ENCODE measurements at regions not wholly inside any gene's neighbourhood (a gene's known extent, or its start where the extent isn't known, plus 50 kb on each side); places are given as distances from the start of the nearest gene placed in this dataset.

DNA sequence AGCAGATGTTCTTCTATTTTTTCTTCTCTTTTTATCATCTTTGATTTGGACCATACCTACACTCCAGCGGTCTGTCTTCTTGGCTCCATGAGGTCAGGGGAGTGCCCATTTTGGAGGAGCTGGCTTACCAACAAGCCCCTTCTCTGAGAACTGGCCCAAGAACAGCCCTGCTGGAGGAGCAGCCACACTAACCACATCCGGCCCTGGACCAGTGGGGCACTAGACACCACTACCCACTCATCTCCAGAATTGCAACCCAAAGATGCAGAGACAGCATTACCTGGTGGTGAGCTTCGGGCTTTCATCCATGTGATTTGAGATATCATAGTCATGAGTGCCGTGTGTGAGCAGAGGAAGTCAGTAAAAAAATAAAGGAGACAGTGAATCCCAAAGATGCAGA lies 599.4 kb upstream of the CDH4 start:
- CTCF ChIA-PET, result interaction anchor here (0.6 kb wide), 1 partner anchor 186 kb away, joined by 3 read pairs; no protein-coding TSS in a partner anchor
- POLR2A ChIA-PET, result interaction anchor here (0.8 kb wide), 1 partner anchor 172 kb away, joined by 3 read pairs; no protein-coding TSS in a partner anchor
- Mint-ChIP-seq H3K27ac (no peak overlapping the region), H3K4me3 (no peak overlapping the region), H3K4me1 (ENCODE audit: low read depth) (no peaks in the 10 kb centered on the region), H3K27me3 (peaks cover 2% of the 10 kb centered on the region), H3K9me3 (peaks cover 8% of the 10 kb centered on the region), H3K36me3 (ENCODE audit: low read depth) (no peaks in the 10 kb centered on the region)
- DNase-seq (no peak), ATAC-seq (no peak)
- TF ChIP-seq CTCF (IDR thresholded peaks at IDR 0.05), result no peak
- intact Hi-C loops (cut with micrococcal nuclease), result no loop called here

DNA sequence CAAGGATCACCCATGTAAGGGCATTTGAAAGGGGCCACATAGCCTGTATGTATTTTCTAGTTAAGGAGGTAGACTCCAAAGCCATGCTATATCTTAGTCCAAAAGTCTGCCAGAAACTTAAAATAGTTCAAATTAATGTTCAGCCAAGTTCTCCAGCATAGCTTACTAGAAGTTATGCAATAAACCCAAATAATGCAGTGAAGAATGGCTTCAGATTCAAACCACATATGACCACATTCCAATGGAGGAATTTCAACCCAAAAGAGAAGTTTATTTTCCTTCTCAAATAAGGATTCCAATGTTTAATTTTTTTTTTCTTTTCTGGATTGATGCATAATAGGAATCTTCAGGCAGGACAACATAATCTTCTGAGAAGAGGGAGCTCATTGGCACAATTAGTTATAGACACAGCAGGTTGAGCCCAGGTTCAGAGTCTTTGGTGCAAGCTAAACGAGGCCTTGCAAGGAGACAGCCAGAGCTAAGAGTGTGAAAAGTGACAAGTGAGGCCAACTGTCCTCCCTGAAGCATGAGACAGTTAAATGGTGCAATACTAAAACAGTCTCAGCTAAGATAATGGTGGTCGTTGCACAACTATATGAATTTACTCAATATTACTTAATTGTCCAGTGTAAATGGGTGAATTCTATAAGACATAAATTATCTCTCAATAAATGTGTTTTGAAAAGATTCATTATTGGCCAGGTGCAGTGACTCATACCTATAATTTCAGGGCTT lies 598.8 kb upstream of the CDH4 start:
- Mint-ChIP-seq H3K27ac (no peak overlapping the region), H3K36me3 (ENCODE audit: low read depth) (no peaks in the 10 kb centered on the region), H3K4me3 (no peak overlapping the region), H3K9me3 (peaks cover 8% of the 10 kb centered on the region), H3K27me3 (peaks cover 2% of the 10 kb centered on the region), H3K4me1 (ENCODE audit: low read depth) (no peaks in the 10 kb centered on the region)
- DNase-seq, result no peak
- POLR2A ChIA-PET, result no interaction called here
- no peak for TF ChIP-seq CTCF (IDR thresholded peaks at IDR 0.05)
- CTCF ChIA-PET, result no interaction called here
- intact Hi-C loops (cut with micrococcal nuclease), result no loop called here
- ATAC-seq, result no peak

GRCh38 chr20:60658681-60659080 lies 593.4 kb upstream of the CDH4 start:
- DNase-seq (no peak), ATAC-seq (no peak)
- H3K27ac Mint-ChIP-seq, result no peak overlapping the region
- no peak for TF ChIP-seq CTCF (IDR thresholded peaks at IDR 0.05)
- no peaks in the 10 kb centered on the region for H3K36me3 Mint-ChIP-seq (ENCODE audit: low read depth)
- no peak overlapping the region for H3K4me3 Mint-ChIP-seq
- intact Hi-C loops (cut with micrococcal nuclease), result no loop called here
- POLR2A ChIA-PET, result no interaction called here
- H3K9me3 Mint-ChIP-seq, result peaks cover 4% of the 10 kb centered on the region
- CTCF ChIA-PET, result no interaction called here
- no peaks in the 10 kb centered on the region for H3K4me1 Mint-ChIP-seq (ENCODE audit: low read depth)
- peaks cover 2% of the 10 kb centered on the region for H3K27me3 Mint-ChIP-seq

GRCh38 chr20:60659240-60659639 lies 592.8 kb upstream of the CDH4 start:
- no peak overlapping the region for H3K4me3 Mint-ChIP-seq
- intact Hi-C loops (cut with micrococcal nuclease), result no loop called here
- no peak overlapping the region for H3K27ac Mint-ChIP-seq
- POLR2A ChIA-PET, result no interaction called here
- no peak for TF ChIP-seq CTCF (IDR thresholded peaks at IDR 0.05)
- peaks cover 4% of the 10 kb centered on the region for H3K9me3 Mint-ChIP-seq
- DNase-seq, result no peak
- CTCF ChIA-PET, result no interaction called here
- no peak for ATAC-seq
- H3K4me1 Mint-ChIP-seq (ENCODE audit: low read depth), result no peaks in the 10 kb centered on the region
- peaks cover 2% of the 10 kb centered on the region for H3K27me3 Mint-ChIP-seq
- H3K36me3 Mint-ChIP-seq (ENCODE audit: low read depth), result no peaks in the 10 kb centered on the region

- Mint-ChIP-seq H3K9me3 (no peaks in the 10 kb centered on the region), H3K36me3 (ENCODE audit: low read depth) (no peaks in the 10 kb centered on the region), H3K4me3 (no peak overlapping the region), H3K4me1 (ENCODE audit: low read depth) (no peaks in the 10 kb centered on the region), H3K27me3 (no peaks in the 10 kb centered on the region), H3K27ac (no peak overlapping the region)
- TF ChIP-seq CTCF (IDR thresholded peaks at IDR 0.05), result no peak
- intact Hi-C loops (cut with micrococcal nuclease), result no loop called here
- ChIA-PET POLR2A (no interaction called here), CTCF (no interaction called here)
- ATAC-seq, result no peak
- no peak for DNase-seq
These were observed 589.8 kb upstream of the CDH4 start for GRCh38 chr20:60662307-60662706.

Data from activated CD8-positive, alpha-beta T cell treated with anti-CD3 and anti-CD28 coated beads for 36 hours (primary cell).